ENCODE measurements at regions not wholly inside any gene's neighbourhood (a gene's known extent, or its start where the extent isn't known, plus 50 kb on each side); places are given as distances from the start of the nearest gene placed in this dataset.

DNA sequence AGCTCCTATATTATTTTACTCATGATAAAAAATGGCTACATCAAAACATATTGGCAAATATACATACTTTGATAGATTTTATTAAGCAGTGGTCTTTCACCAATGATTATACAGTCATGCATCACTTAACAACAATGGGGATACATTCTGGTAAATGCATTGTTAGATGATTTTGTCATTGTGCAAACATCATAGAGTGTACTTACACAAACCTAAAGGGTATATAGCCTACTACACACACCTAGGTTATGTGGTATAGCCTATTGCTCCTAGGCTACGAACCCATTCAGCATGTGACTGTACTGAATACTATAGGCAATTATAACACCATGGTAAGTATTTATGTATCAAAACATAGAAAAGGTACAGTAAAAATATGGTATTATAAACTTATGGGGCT lies 98.9 kb upstream of the IL6 start:
- no peak overlapping the region for H3K27ac ChIP-seq
- no peaks in the 10 kb centered on the region for H3K36me3 ChIP-seq
- no peaks in the 10 kb centered on the region for H3K4me1 ChIP-seq
- intact Hi-C loops (cut with DNase I; ENCODE audit: low total_unique reads) (no loop called here), in situ Hi-C loops (cut with MboI; ENCODE audit: low sequenced_read_pairs in 4 of 4) (no loop called here)
- TF ChIP-seq POLR2A (IDR thresholded peaks at IDR 0.05) = no peak
- no peak for TF ChIP-seq CTCF (IDR thresholded peaks at IDR 0.05 in 4 of 5, conservative IDR thresholded peaks at IDR 0.05 in 1 of 5)
- DNase-seq = no peak
- no peak for ATAC-seq
- no peak overlapping the region for H3K4me3 ChIP-seq
- no peaks in the 10 kb centered on the region for H3K9me3 ChIP-seq
- no peaks in the 10 kb centered on the region for H3K27me3 ChIP-seq

DNA sequence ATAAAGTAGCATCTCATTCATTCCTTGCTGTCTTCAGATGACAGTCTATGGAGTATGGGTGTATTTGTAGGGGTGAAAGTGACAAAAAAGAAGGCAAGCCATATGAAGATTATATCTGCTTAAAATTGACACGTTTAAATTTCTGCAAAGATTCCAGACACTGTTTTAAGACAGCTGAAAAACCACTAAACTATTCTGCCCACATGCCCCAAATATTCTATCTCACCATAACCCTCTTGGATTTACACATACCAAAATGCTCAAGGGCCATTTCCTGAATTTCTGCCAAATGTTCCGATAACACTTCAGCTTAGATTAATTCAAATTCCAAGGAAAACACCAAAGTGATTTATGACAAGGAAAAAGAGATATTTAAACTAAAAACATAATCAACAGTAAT lies 99.9 kb upstream of the IL6 start:
- in situ Hi-C loops (cut with MboI; ENCODE audit: low sequenced_read_pairs in 4 of 4) (no loop called here), intact Hi-C loops (cut with DNase I; ENCODE audit: low total_unique reads) (no loop called here)

DNA sequence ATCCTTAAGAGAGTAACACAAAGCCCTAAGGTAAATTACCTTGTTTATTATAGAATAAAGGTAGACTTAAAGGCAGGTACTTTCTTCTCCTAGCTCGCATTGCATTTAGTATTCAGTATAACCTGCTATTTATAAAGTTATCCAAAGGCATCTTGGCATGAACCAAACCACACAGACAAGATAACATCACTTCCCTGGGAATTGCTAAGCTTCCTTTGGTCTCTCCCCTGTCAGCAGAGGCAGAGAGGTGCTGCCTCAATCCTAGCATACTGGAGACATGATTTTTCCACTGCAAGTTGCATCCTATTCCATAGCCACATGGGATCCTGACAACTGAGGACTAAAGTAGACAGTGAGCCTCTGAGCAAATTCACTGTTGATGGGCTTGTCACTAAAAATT lies 101.7 kb upstream of the IL6 start:
- no peaks in the 10 kb centered on the region for H3K9me3 ChIP-seq
- no peaks in the 10 kb centered on the region for H3K27me3 ChIP-seq
- intact Hi-C loops (cut with DNase I; ENCODE audit: low total_unique reads) (no loop called here), in situ Hi-C loops (cut with MboI; ENCODE audit: low sequenced_read_pairs in 4 of 4) (no loop called here)
- no peaks in the 10 kb centered on the region for H3K4me1 ChIP-seq
- no peak for DNase-seq
- H3K27ac ChIP-seq = no peak overlapping the region
- no peak overlapping the region for H3K4me3 ChIP-seq
- no peak for ATAC-seq
- H3K36me3 ChIP-seq = no peaks in the 10 kb centered on the region
- TF ChIP-seq CTCF (IDR thresholded peaks at IDR 0.05 in 4 of 5, conservative IDR thresholded peaks at IDR 0.05 in 1 of 5) = no peak
- no peak for TF ChIP-seq POLR2A (IDR thresholded peaks at IDR 0.05)

More for the DNA sequence above, 99.9 kb upstream of the IL6 start:
- ATAC-seq (no peak), DNase-seq (no peak)
- Histone ChIP-seq H3K4me1 (no peaks in the 10 kb centered on the region), H3K4me3 (no peak overlapping the region), H3K9me3 (no peaks in the 10 kb centered on the region), H3K27ac (no peak overlapping the region), H3K27me3 (no peaks in the 10 kb centered on the region), H3K36me3 (no peaks in the 10 kb centered on the region)
- TF ChIP-seq CTCF (IDR thresholded peaks at IDR 0.05 in 4 of 5, conservative IDR thresholded peaks at IDR 0.05 in 1 of 5) (no peak), POLR2A (IDR thresholded peaks at IDR 0.05) (no peak)

DNA sequence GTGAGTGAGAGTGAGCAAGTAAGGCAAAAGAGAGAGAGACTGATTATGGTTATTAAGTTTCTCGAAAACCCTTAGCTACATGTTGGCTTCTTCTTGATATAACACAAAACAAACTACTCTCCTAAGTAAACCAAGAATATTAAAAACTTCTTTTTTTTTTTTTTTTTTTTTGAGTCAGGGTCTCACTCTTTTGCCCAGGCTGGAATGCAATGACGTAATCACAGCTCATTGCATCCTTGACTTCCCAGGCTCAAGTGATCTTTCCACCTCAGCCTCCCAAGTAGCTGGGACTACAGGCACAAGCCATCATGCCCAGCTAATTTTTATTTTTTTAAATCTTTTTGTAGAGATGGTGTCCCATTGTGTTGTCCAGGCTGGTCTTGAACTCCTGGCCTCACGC lies 102.2 kb upstream of the IL6 start:
- no peak for TF ChIP-seq POLR2A (IDR thresholded peaks at IDR 0.05)
- no peak for TF ChIP-seq CTCF (IDR thresholded peaks at IDR 0.05 in 4 of 5, conservative IDR thresholded peaks at IDR 0.05 in 1 of 5)
- Histone ChIP-seq H3K9me3 (no peaks in the 10 kb centered on the region), H3K36me3 (no peaks in the 10 kb centered on the region), H3K4me3 (no peak overlapping the region), H3K27ac (no peak overlapping the region), H3K4me1 (no peaks in the 10 kb centered on the region), H3K27me3 (no peaks in the 10 kb centered on the region)
- in situ Hi-C loops (cut with MboI; ENCODE audit: low sequenced_read_pairs in 4 of 4) = no loop called here
- intact Hi-C loops (cut with DNase I; ENCODE audit: low total_unique reads) = no loop called here
- DNase-seq (no peak), ATAC-seq (no peak)

- no peak overlapping the region for H3K4me3 ChIP-seq
- H3K4me1 ChIP-seq = no peaks in the 10 kb centered on the region
- intact Hi-C loops (cut with DNase I; ENCODE audit: low total_unique reads) (no loop called here), in situ Hi-C loops (cut with MboI; ENCODE audit: low sequenced_read_pairs in 4 of 4) (no loop called here)
- H3K36me3 ChIP-seq = no peaks in the 10 kb centered on the region
- DNase-seq (no peak), ATAC-seq (no peak)
- no peaks in the 10 kb centered on the region for H3K9me3 ChIP-seq
- no peak for TF ChIP-seq POLR2A (IDR thresholded peaks at IDR 0.05)
- TF ChIP-seq CTCF (IDR thresholded peaks at IDR 0.05 in 4 of 5, conservative IDR thresholded peaks at IDR 0.05 in 1 of 5) = no peak
- H3K27ac ChIP-seq = no peak overlapping the region
- H3K27me3 ChIP-seq = no peaks in the 10 kb centered on the region
Measured at GRCh38 chr7:22622116-22622785, 104.7 kb upstream of the IL6 start.

All from gastrocnemius medialis (tissue), 4 donors.